ENCODE measurements at regions not wholly inside any gene's neighbourhood (a gene's known extent, or its start where the extent isn't known, plus 50 kb on each side); places are given as distances from the start of the nearest gene placed in this dataset.

DNA sequence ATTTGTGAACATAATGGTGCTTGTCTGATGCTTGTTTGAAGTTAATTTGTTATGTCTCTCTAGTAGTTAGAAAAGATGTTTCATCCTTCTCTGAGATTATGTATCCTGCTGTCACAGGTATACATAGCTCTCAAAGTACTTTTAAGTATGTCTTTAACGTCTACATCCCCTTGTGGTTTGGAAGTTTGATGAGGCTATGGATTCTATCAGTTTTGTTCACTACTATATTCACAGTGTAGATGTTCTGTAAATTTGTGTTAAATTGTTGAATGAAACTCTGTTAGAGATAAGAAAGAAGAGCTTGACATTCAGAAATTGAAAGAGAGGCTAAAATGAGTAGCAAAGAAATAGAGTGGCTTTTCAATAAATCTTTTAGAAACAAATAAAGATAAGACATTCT is 304.6 kb upstream of the MIR17HG start (continued):
- TF ChIP-seq FOXK2 (conservative IDR thresholded peaks at IDR 0.05 in 1 of 2, IDR thresholded peaks at IDR 0.05 in 1 of 2; ENCODE audit: low read depth in 2 of 2) (no peak), SRSF9 (IDR thresholded peaks at IDR 0.05; ENCODE audit: borderline replicate concordance, low read depth, low read length) (0 out of 2 replicates have a peak, but pooled peaks have one; percentile 30), FOXA1 (IDR thresholded peaks at IDR 0.05; ENCODE audit: borderline replicate concordance) (no peak), ZNF778 (CRISPR knock-in tag; IDR thresholded peaks at IDR 0.05) (0 out of 2 replicates have a peak, but pooled peaks have one; percentile 51), SMARCC2 (IDR thresholded peaks at IDR 0.05; ENCODE audit: low read depth) (no peak), SRF (CRISPR knock-in tag; IDR thresholded peaks at IDR 0.05) (0 out of 4 replicates have a peak, but pooled peaks of 1 of the 2 experiments have one; percentile 5), ZNF140 (CRISPR knock-in tag; IDR thresholded peaks at IDR 0.05) (peak; percentile 68; the same call in 1 of the 2 replicates), NRF1 (conservative IDR thresholded peaks at IDR 0.05 in 1 of 2, IDR thresholded peaks at IDR 0.05 in 1 of 2) (no peak), ZBTB34 (CRISPR knock-in tag; IDR thresholded peaks at IDR 0.05) (no peak), ZFP1 (CRISPR knock-in tag; IDR thresholded peaks at IDR 0.05) (0 out of 2 replicates have a peak, but pooled peaks have one; percentile 44), ZNF146 (CRISPR knock-in tag; IDR thresholded peaks at IDR 0.05; ENCODE audit: unreplicated experiment) (no peak), ELK3 (CRISPR knock-in tag; IDR thresholded peaks at IDR 0.05) (0 out of 2 replicates have a peak, but pooled peaks have one; percentile 64), ZNF445 (CRISPR knock-in tag; IDR thresholded peaks at IDR 0.05; ENCODE audit: low read depth) (no peak)
- TF ChIP-seq, protein P1, sequence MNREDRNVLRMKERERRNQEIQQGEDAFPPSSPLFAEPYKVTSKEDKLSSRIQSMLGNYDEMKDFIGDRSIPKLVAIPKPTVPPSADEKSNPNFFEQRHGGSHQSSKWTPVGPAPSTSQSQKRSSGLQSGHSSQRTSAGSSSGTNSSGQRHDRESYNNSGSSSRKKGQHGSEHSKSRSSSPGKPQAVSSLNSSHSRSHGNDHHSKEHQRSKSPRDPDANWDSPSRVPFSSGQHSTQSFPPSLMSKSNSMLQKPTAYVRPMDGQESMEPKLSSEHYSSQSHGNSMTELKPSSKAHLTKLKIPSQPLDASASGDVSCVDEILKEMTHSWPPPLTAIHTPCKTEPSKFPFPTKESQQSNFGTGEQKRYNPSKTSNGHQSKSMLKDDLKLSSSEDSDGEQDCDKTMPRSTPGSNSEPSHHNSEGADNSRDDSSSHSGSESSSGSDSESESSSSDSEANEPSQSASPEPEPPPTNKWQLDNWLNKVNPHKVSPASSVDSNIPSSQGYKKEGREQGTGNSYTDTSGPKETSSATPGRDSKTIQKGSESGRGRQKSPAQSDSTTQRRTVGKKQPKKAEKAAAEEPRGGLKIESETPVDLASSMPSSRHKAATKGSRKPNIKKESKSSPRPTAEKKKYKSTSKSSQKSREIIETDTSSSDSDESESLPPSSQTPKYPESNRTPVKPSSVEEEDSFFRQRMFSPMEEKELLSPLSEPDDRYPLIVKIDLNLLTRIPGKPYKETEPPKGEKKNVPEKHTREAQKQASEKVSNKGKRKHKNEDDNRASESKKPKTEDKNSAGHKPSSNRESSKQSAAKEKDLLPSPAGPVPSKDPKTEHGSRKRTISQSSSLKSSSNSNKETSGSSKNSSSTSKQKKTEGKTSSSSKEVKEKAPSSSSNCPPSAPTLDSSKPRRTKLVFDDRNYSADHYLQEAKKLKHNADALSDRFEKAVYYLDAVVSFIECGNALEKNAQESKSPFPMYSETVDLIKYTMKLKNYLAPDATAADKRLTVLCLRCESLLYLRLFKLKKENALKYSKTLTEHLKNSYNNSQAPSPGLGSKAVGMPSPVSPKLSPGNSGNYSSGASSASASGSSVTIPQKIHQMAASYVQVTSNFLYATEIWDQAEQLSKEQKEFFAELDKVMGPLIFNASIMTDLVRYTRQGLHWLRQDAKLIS (CRISPR knock-in tag; IDR thresholded peaks at IDR 0.05): no peak

All from K562 (cell line).